ENCODE measurements at regions not wholly inside any gene's neighbourhood (a gene's known extent, or its start where the extent isn't known, plus 50 kb on each side); places are given as distances from the start of the nearest gene placed in this dataset.
"Not testable (repeated sequence)": the region's sequence is repeated elsewhere in the genome, so short reads cannot be mapped to it uniquely, and the experiment has no call there.

DNA sequence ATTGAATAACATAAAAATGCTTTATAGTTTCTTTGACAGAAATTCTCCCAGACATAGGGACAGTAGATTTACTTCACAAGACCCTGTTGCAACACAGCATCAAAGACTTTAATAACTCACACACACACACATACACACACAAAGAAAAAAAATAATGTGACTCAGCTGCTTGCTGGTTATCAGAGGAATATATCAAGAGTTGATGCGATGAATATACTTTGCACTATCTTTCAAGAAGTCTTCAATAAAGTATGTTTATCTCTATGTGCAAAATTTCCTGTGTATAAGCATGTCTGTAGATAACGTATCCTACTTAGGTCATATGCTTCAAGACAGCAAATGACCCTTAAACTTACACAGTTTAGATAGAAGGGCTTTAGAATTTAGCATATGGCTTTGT, 243.1 kb downstream of the ARL4A start:
- dilution Hi-C loops (cut with MboI; ENCODE audit: extremely low pct_ligation_motif_present, low sequenced_read_pairs) = no loop called here
- FAIRE-seq (no peak), DNase-seq (ENCODE audit: low read depth, low spot score) (peak; percentile 72)
- intact Hi-C loops (cut with micrococcal nuclease) = no loop called here
- H3K4me2 ChIP-seq (ENCODE audit: insufficient read depth, low read length) = no peak overlapping the region
- H3K27ac ChIP-seq (ENCODE audit: insufficient read depth, low read depth, low read length) = no peak overlapping the region
- ChIA-PET CTCF (interaction anchor here (1.0 kb wide), 1 partner anchor 243 kb away, joined by 3 read pairs; the partner anchor contains the start of gene ARL4A), POLR2A (no interaction called here)
- TF ChIP-seq EZH2 (IDR thresholded peaks at IDR 0.05; ENCODE audit: borderline replicate concordance, low read depth, low read length, severe bottlenecking) (no peak), FOS (IDR thresholded peaks at IDR 0.05; ENCODE audit: borderline replicate concordance, insufficient read depth, low read length) (no peak), POLR2A (IDR thresholded peaks at IDR 0.05; ENCODE audit: low read depth, low read length) (no peak), GATA2 (IDR thresholded peaks at IDR 0.05; ENCODE audit: insufficient read depth, insufficient read length, low read depth, low read length) (peak; percentile 10), POLR2AphosphoS5 (IDR thresholded peaks at IDR 0.05; ENCODE audit: insufficient read depth, low read depth, low read length) (no peak)
- TF ChIP-seq, protein P1, sequence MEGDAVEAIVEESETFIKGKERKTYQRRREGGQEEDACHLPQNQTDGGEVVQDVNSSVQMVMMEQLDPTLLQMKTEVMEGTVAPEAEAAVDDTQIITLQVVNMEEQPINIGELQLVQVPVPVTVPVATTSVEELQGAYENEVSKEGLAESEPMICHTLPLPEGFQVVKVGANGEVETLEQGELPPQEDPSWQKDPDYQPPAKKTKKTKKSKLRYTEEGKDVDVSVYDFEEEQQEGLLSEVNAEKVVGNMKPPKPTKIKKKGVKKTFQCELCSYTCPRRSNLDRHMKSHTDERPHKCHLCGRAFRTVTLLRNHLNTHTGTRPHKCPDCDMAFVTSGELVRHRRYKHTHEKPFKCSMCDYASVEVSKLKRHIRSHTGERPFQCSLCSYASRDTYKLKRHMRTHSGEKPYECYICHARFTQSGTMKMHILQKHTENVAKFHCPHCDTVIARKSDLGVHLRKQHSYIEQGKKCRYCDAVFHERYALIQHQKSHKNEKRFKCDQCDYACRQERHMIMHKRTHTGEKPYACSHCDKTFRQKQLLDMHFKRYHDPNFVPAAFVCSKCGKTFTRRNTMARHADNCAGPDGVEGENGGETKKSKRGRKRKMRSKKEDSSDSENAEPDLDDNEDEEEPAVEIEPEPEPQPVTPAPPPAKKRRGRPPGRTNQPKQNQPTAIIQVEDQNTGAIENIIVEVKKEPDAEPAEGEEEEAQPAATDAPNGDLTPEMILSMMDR (IDR thresholded peaks at IDR 0.05; ENCODE audit: extremely low read depth in 1 of 2, insufficient read depth in 1 of 2, low read depth in 1 of 2, low read length in 2 of 2) = no peak
- no peak overlapping the region for H3K9ac ChIP-seq (replicated peaks; ENCODE audit: extremely low read depth, insufficient read depth, low read length)
- no peaks in the 10 kb centered on the region for H3K9me1 ChIP-seq (replicated peaks; ENCODE audit: control insufficient read depth, extremely low read depth, insufficient read depth, low read length)
- H3K9me3 ChIP-seq (replicated peaks; ENCODE audit: control insufficient read depth, insufficient read depth, low read length) = no peaks in the 10 kb centered on the region
- H2AFZ ChIP-seq (ENCODE audit: low read depth, low read length) = no peak overlapping the region
- no peaks in the 10 kb centered on the region for H3K79me2 ChIP-seq (ENCODE audit: control insufficient read depth, insufficient read depth, low read length)
- no peaks in the 10 kb centered on the region for H3K27me3 ChIP-seq (ENCODE audit: control insufficient read depth in 2 of 2, insufficient read depth in 2 of 2, low read length in 2 of 2)
- H4K20me1 ChIP-seq (replicated peaks; ENCODE audit: control insufficient read depth, extremely low read depth, insufficient read depth, low read length) = no peaks in the 10 kb centered on the region
- BruUV-seq (replicated peaks) = no TSS peak
- H3K36me3 ChIP-seq (ENCODE audit: control insufficient read depth in 2 of 2, extremely low read depth in 1 of 2, insufficient read depth in 2 of 2, low read length in 2 of 2) = no peaks in the 10 kb centered on the region
- no peaks in the 10 kb centered on the region for H3K4me1 ChIP-seq (ENCODE audit: control insufficient read depth, extremely low read depth, insufficient read depth, low read length)
- no peak overlapping the region for H3K4me3 ChIP-seq (replicated peaks in 1 of 3; ENCODE audit: insufficient read depth in 1 of 3, low read depth in 1 of 3, low read length in 3 of 3)

DNA sequence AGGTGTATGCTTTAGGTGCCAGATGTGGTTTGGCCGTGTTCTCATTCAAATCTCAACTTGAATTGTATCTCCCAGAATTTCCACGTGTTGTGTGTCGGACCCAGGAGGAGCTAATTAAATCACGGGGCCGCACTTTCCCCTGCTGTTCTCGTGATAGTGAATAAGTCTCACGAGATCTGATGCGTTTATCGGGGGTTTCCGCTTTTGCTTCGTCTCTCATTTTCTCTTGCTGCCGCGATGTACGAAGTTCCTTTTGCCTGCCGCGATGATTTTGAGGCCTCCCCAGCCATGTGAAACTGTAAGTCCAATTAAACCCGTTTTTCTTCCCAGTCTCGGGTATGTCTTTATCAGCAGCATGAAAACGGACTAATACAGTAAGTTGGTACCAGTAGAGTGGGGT, 244.0 kb downstream of the ARL4A start:
- H3K36me3 ChIP-seq (ENCODE audit: control insufficient read depth in 2 of 2, extremely low read depth in 1 of 2, insufficient read depth in 2 of 2, low read length in 2 of 2); FAIRE-seq; dilution Hi-C loops (cut with MboI; ENCODE audit: extremely low pct_ligation_motif_present, low sequenced_read_pairs); BruUV-seq (replicated peaks); H4K20me1 ChIP-seq (replicated peaks; ENCODE audit: control insufficient read depth, extremely low read depth, insufficient read depth, low read length); H3K9me1 ChIP-seq (replicated peaks; ENCODE audit: control insufficient read depth, extremely low read depth, insufficient read depth, low read length); H3K27ac ChIP-seq (ENCODE audit: insufficient read depth, low read depth, low read length); H3K4me2 ChIP-seq (ENCODE audit: insufficient read depth, low read length); H3K27me3 ChIP-seq (ENCODE audit: control insufficient read depth in 2 of 2, insufficient read depth in 2 of 2, low read length in 2 of 2); DNase-seq (ENCODE audit: low read depth, low spot score); H3K9ac ChIP-seq (replicated peaks; ENCODE audit: extremely low read depth, insufficient read depth, low read length); H3K9me3 ChIP-seq (replicated peaks; ENCODE audit: control insufficient read depth, insufficient read depth, low read length); POLR2A ChIA-PET; H2AFZ ChIP-seq (ENCODE audit: low read depth, low read length); H3K79me2 ChIP-seq (ENCODE audit: control insufficient read depth, insufficient read depth, low read length); H3K4me3 ChIP-seq (replicated peaks in 1 of 3; ENCODE audit: insufficient read depth in 1 of 3, low read depth in 1 of 3, low read length in 3 of 3); H3K4me1 ChIP-seq (ENCODE audit: control insufficient read depth, extremely low read depth, insufficient read depth, low read length); intact Hi-C loops (cut with micrococcal nuclease): not testable (repeated sequence)
- CTCF ChIA-PET = interaction anchor here (2.1 kb wide), 1 partner anchor 10 kb away, joined by 4 read pairs; no protein-coding TSS in a partner anchor

Measured in endothelial cell of umbilical vein (primary cell).